Astrocyte of the spinal cord (primary cell): ENCODE measurements at regions not wholly inside any gene's neighbourhood (a gene's known extent, or its start where the extent isn't known, plus 50 kb on each side); places are given as distances from the start of the nearest gene placed in this dataset.
A peak's percentile ranks its signal among the peaks of the same experiment; 100 is the strongest.

ENCODE experiments used
- DNase-seq: peaks from one replicate; pipeline ENCODE4 v3.0.0; 2011; ENCODE audit warnings: low read depth, low spot score
- H3K4me3 ChIP-seq: 2 replicates; pipeline ENCODE4 v1.5.1; 2011; ENCODE audit warnings: low read depth, mild to moderate bottlenecking, low read length, moderate library complexity
- in situ Hi-C: cut with HindIII; loops from 2 replicates; pipeline ENCODE4 v1.10.0; 2017; ENCODE audit warnings: low sequenced_read_pairs
- TF ChIP-seq, protein P1 (sequence below): IDR thresholded peaks from 2 replicates; pipeline ENCODE4 v1.5.1; 2012; ENCODE audit warnings: low read depth, mild to moderate bottlenecking, low read length, inconsistent platforms

DNA sequence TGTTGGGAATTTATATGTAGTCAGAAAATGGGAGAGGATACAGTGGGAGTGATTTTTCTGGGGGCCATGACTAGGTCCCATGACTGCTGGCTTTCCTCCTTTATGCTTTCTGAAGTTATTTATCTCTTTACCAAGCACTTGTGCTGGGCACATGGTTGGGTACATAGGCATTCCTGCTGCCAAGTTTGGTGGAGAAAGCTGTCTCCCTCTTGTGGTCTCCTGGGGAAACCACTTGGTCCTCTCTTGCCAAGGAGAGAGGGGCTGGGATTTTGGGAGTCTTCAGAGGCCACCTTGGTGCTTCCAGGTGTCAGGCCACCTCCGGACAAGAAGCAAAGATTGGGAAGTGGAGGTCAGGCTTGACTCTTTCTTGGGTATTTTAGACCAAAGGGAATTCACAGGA is 120.2 kb upstream of the KCNE2 start:
- H3K4me3 ChIP-seq: no peak overlapping the region
- in situ Hi-C loops: no loop called here
- TF ChIP-seq, protein P1, sequence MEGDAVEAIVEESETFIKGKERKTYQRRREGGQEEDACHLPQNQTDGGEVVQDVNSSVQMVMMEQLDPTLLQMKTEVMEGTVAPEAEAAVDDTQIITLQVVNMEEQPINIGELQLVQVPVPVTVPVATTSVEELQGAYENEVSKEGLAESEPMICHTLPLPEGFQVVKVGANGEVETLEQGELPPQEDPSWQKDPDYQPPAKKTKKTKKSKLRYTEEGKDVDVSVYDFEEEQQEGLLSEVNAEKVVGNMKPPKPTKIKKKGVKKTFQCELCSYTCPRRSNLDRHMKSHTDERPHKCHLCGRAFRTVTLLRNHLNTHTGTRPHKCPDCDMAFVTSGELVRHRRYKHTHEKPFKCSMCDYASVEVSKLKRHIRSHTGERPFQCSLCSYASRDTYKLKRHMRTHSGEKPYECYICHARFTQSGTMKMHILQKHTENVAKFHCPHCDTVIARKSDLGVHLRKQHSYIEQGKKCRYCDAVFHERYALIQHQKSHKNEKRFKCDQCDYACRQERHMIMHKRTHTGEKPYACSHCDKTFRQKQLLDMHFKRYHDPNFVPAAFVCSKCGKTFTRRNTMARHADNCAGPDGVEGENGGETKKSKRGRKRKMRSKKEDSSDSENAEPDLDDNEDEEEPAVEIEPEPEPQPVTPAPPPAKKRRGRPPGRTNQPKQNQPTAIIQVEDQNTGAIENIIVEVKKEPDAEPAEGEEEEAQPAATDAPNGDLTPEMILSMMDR: peak; percentile 67
- DNase-seq: peak; percentile 15

DNA sequence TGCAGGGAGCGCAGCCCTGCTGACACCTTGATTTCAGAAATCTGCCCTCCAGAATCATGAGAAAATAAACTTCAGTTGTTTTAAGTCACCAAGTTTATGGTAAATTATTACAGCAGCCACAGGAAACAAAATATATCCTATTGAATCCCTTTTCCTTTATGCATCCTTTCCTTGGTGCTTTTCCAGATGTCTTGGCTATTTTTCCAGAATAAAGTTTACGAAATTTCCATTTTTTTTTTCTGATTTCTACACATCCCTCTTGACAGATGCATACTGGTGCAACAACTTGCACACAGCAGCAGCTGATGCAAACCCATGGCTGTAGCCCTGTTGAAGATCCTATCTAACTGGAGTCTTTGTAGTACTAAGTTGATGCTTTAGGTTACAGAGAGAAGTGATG is 111.1 kb upstream of the KCNE2 start:
- no peak for DNase-seq
- TF ChIP-seq, protein P1: no peak
- in situ Hi-C loops: no loop called here
- H3K4me3 ChIP-seq: no peak overlapping the region

DNA sequence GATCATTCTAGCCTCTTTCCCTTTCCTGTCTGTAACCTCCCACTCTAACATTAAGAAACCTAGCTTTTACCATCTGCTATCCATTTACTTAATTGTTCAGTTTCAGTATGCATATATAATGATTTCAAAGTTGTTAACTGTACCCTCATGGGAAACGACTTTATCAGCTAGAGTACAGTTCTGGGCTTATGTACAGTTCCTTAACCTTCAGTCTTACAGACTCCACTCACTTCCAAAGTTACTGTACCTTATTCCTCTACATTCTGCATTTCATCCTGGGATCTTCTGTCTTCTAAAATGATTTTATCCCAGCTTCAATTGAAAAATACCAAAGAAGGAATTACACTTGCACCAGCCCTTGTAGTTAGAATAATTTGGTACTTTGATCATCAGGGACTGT is 108.7 kb upstream of the KCNE2 start:
- in situ Hi-C loops: no loop called here
- H3K4me3 ChIP-seq: no peak overlapping the region
- TF ChIP-seq, protein P1: no peak

DNA sequence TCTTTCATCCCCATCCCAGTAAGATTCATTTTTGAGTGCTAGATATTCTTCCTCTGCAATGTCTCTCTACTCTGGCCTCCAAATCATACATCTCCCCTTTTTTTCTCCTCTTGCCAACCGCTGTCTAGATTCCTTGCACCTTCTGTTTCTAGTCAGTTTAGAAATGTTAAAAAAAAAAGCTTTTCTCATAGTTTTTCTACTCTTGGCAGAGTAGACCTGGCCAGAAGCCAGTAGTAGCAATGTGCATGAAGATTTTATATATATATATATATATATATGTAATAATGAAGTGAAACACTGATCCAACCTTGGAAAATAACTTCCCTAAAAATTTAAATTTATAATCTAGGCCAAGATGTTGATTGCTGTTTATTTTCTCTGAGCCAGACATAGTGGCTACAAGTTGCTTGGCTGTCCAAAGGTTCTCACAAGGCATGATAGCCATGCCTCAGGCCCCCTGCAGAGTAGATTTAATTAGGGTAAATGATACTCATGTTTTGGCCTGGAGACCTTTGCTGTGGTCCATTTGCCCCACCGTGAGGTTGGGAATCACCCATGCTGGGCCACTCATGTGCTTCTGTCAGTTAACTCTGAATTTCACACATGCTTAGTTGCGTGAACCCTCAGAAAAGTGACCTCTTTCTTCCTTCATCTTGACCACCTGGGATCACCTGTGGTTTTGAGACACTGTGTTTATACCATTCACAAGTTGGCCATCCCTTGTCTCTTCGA is 103.4 kb upstream of the KCNE2 start:
- H3K4me3 ChIP-seq: no peak overlapping the region
- TF ChIP-seq, protein P1: no peak
- DNase-seq: no peak
- in situ Hi-C loops: no loop called here

More for the DNA sequence above, 108.7 kb upstream of the KCNE2 start:
- no peak for DNase-seq

DNA sequence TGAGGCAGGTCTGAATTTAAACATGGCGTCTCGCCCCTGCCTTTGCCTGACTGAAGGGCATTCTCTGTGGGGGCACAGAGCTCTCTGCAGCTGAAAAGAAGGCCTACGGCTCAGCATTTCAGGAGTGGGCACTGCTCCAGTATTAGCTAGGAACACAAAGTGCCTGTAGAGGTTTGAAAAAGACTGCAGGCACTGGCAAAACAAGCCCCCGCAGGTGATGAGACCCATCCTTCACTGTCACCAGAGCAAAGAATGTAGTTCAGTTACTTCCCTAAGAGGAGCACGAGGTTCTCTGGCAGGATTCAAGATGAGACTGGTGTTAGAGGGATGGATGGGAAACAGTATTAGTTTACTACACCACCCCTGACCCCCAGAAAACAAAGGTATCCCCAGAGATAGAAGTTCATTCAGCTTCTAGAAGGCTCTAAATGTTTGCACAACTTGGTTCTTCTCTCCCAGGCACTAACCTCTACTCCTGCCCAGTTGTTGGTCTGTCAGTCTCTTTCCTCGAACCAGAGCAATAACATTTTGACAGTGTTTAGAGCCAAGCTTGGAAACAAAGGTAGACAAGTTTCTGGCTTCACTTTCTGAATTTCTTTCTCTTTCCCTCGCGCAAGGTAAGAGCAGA is 101.9 kb upstream of the KCNE2 start:
- TF ChIP-seq, protein P1: no peak
- DNase-seq: no peak
- no peak overlapping the region for H3K4me3 ChIP-seq
- in situ Hi-C loops: no loop called here

DNA sequence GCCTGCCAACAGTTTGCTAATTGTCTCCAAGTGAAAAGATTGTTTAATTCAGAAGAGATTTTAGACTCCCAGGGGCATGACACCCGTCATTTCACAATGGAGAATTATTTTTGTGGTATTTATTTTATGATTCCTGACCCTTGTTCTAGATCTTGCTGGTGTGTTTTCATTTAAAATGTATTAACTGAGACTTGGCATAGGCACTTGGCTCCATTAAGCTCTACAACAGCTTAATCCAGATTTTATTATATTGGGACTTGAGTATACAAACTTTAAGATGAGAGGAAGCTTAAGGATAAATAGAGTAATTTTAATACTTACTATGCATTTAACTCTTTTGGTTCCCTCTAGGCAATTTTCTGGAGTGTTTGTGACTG is 101.3 kb upstream of the KCNE2 start:
- no peak overlapping the region for H3K4me3 ChIP-seq
- TF ChIP-seq, protein P1: no peak
- DNase-seq: no peak
- in situ Hi-C loops: no loop called here
